Osteocyte (in vitro differentiated cells): ENCODE measurements at regions not wholly inside any gene's neighbourhood (a gene's known extent, or its start where the extent isn't known, plus 50 kb on each side); places are given as distances from the start of the nearest gene placed in this dataset.

Experiments
- DNase-seq: peaks from one replicate; pipeline ENCODE4 v3.0.0; 2021; ENCODE audit warnings: mixed read lengths; ENCODE audit not compliant: unreplicated experiment; ENCODE audit errors: extremely low spot score
- H3K27ac Mint-ChIP-seq: one replicate; pipeline ENCODE4 v1.8.0; 2021; ENCODE audit warnings: mild to moderate bottlenecking, mixed read lengths; ENCODE audit not compliant: unreplicated experiment
- H3K27me3 Mint-ChIP-seq: one replicate; pipeline ENCODE4 v1.8.0; 2021; ENCODE audit warnings: mixed read lengths; ENCODE audit not compliant: unreplicated experiment
- H3K36me3 Mint-ChIP-seq: one replicate; pipeline ENCODE4 v1.8.0; 2021; ENCODE audit warnings: mixed read lengths; ENCODE audit not compliant: unreplicated experiment
- H3K4me1 Mint-ChIP-seq: one replicate; pipeline ENCODE4 v1.8.0; 2021; ENCODE audit warnings: mixed read lengths; ENCODE audit not compliant: unreplicated experiment
- H3K4me3 Mint-ChIP-seq: one replicate; pipeline ENCODE4 v1.8.0; 2021; ENCODE audit warnings: mild to moderate bottlenecking, moderate library complexity, mixed read lengths; ENCODE audit not compliant: unreplicated experiment
- H3K9me3 Mint-ChIP-seq: one replicate; pipeline ENCODE4 v1.8.0; 2021; ENCODE audit warnings: mixed read lengths; ENCODE audit not compliant: unreplicated experiment
- TF ChIP-seq, protein P1 (sequence below): fragments of 200-600 bp; sonication (generic); IDR thresholded peaks from 2 replicates; pipeline ENCODE4 v1.5.0; 2021; ENCODE audit warnings: antibody characterized with exemption, mild to moderate bottlenecking, moderate library complexity

DNA sequence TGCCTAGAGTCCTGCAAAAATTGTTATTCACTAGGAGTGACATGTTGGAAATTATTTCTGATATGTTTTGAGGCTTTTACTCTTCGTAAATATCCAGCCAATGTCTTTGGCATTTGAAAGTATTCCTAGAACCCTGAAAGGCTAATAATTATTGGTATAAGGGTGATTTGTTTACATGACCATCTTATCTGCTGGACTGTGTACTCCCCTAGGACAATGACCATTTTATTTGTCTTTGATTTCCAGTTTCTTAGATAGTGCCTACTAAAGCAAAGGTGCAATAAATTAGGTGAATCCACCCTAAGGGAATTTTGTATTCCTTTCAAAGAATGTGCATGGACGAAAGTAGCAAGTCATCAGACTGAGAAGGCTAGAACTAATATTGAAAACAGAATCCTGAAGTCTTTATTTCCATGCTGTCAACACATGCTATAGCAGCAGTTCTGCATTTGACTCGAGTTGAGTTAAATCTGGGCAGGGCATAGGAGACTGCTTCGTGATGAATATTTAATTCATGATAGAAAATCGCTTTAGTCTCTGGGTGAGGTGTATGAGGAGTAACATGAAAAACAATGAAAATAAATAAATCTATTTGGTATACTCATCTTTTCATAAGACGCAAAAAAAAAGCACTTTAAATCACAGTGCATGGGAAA is 235.7 kb downstream of the GPD2 start:
- no peak for DNase-seq
- Mint-ChIP-seq H3K4me3 (no peak overlapping the region), H3K36me3 (no peaks in the 10 kb centered on the region), H3K27me3 (peaks cover 6% of the 10 kb centered on the region), H3K9me3 (peaks cover 3% of the 10 kb centered on the region), H3K27ac (no peak overlapping the region), H3K4me1 (no peaks in the 10 kb centered on the region)
- TF ChIP-seq, protein P1, sequence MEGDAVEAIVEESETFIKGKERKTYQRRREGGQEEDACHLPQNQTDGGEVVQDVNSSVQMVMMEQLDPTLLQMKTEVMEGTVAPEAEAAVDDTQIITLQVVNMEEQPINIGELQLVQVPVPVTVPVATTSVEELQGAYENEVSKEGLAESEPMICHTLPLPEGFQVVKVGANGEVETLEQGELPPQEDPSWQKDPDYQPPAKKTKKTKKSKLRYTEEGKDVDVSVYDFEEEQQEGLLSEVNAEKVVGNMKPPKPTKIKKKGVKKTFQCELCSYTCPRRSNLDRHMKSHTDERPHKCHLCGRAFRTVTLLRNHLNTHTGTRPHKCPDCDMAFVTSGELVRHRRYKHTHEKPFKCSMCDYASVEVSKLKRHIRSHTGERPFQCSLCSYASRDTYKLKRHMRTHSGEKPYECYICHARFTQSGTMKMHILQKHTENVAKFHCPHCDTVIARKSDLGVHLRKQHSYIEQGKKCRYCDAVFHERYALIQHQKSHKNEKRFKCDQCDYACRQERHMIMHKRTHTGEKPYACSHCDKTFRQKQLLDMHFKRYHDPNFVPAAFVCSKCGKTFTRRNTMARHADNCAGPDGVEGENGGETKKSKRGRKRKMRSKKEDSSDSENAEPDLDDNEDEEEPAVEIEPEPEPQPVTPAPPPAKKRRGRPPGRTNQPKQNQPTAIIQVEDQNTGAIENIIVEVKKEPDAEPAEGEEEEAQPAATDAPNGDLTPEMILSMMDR = no peak

DNA sequence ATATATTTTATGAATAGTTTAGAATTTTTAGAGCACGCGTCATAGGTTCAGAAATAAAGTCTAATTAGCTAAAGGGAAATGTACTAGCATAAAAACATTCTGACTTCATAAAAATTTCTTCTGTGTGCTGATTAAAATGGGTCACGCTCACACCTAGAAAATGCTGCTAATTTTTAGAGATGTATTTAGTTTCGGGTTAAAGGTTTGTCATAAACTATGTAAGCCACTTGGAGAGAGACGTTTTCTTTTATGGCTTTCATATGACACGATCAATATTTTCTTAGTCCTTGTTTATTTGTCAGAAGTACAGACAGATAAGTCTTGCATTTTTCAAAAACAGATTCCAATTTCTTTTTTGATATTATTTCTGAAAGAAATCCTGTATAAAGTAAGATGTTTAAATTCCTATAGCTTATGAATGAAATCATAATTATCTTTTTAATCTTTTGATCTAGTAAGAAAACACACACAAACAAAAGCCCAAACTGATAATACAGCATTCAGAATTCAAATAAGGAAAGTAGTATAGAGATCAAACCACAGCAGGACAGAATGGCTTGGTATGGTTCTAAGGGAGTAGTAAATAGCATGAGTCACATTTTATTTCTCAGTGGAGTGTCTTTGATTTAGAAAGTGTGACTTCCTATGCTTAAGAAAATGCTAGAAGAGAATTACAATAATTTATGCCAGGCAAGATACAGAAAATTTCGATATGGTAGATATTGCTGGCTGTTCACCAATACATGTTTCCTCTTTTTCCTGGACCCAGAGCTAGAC is 236.6 kb downstream of the GPD2 start:
- peaks cover 11% of the 10 kb centered on the region for H3K27me3 Mint-ChIP-seq
- DNase-seq = no peak
- H3K9me3 Mint-ChIP-seq = peaks cover 3% of the 10 kb centered on the region
- H3K4me3 Mint-ChIP-seq = no peak overlapping the region
- no peak overlapping the region for H3K27ac Mint-ChIP-seq
- no peaks in the 10 kb centered on the region for H3K36me3 Mint-ChIP-seq
- H3K4me1 Mint-ChIP-seq = no peaks in the 10 kb centered on the region
- TF ChIP-seq, protein P1 = no peak

DNA sequence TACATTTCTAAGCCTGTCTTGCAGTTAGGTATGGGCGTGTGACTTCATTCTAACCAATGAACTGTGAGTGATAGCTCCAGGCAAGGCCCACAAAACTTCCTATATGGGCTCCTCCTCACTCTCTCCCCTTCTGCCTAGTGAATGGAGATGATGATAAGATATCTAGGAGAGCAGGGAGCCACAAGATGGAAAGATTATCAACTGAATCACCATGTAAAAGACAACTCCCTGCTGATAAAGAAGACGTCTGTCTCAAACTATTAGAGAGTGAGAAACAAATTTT is 237.1 kb downstream of the GPD2 start:
- Mint-ChIP-seq H3K9me3 (peaks cover 3% of the 10 kb centered on the region), H3K4me1 (no peaks in the 10 kb centered on the region), H3K27me3 (peaks cover 16% of the 10 kb centered on the region), H3K27ac (no peak overlapping the region), H3K4me3 (no peak overlapping the region), H3K36me3 (no peaks in the 10 kb centered on the region)
- DNase-seq = no peak
- TF ChIP-seq, protein P1 = no peak

DNA sequence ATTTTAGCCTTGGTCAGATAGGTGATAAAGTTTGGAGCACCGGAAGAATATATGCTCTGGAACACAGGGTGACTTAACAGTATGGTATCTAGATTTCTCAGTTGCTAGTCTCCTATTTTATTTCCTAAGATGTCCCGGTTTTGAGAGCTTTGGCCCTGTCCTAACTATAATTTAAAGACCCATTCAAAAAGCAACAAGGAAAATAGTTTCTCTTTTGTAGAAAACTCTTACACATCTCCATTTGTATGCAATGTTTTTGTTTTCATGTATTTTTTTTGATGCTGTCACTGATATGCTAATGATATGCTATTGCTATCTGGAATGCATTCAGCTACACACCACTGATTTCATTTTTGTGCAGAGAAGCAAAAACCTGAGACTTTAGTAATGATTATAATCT is 237.8 kb downstream of the GPD2 start:
- H3K4me1 Mint-ChIP-seq = no peaks in the 10 kb centered on the region
- H3K9me3 Mint-ChIP-seq = peaks cover 3% of the 10 kb centered on the region
- no peak for DNase-seq
- no peak overlapping the region for H3K27ac Mint-ChIP-seq
- no peak overlapping the region for H3K4me3 Mint-ChIP-seq
- H3K27me3 Mint-ChIP-seq = peaks cover 17% of the 10 kb centered on the region
- no peaks in the 10 kb centered on the region for H3K36me3 Mint-ChIP-seq
- TF ChIP-seq, protein P1 = no peak

DNA sequence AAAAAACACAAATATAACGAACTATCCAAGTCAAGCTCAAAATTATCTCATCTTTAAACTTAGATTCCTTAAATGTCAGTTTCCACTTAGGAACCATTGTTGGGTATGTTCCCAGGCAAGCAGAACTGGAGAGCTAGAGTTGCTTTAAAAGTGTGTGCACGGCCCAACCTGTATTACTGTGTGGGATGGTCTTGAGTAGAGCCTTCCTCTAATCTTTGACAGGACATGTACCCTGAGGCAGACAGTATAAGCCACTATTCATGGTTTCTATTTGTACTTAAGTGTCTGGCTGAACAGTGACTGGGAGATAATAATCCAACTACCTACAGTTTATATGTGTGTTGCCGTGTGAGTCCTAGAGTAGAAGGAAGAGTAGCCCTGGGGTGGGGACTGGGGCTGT is 239.7 kb downstream of the GPD2 start:
- no peaks in the 10 kb centered on the region for H3K9me3 Mint-ChIP-seq
- H3K27ac Mint-ChIP-seq = no peak overlapping the region
- TF ChIP-seq, protein P1 = no peak
- no peak for DNase-seq
- no peaks in the 10 kb centered on the region for H3K36me3 Mint-ChIP-seq
- no peaks in the 10 kb centered on the region for H3K4me1 Mint-ChIP-seq
- peaks cover 17% of the 10 kb centered on the region for H3K27me3 Mint-ChIP-seq
- no peak overlapping the region for H3K4me3 Mint-ChIP-seq
